Activated T-helper 1 cell treated with anti-CD3 and anti-CD28 coated beads, Interleukin-12 subunit alpha, Interleukin-12 subunit beta, Interleukin-2, Interleukin-4 antibody, amounts not matched to agents 30 ng/mL and 10 ng/mL and 1 ng/mL, durations not matched to agents 14 hours and 24 hours and 36 hours (primary cell): ENCODE measurements at regions not wholly inside any gene's neighbourhood (a gene's known extent, or its start where the extent isn't known, plus 50 kb on each side); places are given as distances from the start of the nearest gene placed in this dataset.
"Not testable (repeated sequence)": the region's sequence is repeated elsewhere in the genome, so short reads cannot be mapped to it uniquely, and the experiment has no call there.

ENCODE experiments used
- DNase-seq: peaks from one replicate; pipeline ENCODE4 v3.0.0; 2021; ENCODE audit warnings: low spot score
- H3K27ac Mint-ChIP-seq: one replicate; pipeline ENCODE4 v1.8.0; 2021; ENCODE audit warnings: mild to moderate bottlenecking, mixed read lengths
- H3K27me3 Mint-ChIP-seq: one replicate; pipeline ENCODE4 v1.8.0; 2022; ENCODE audit warnings: mild to moderate bottlenecking, moderate library complexity, mixed read lengths; ENCODE audit not compliant: insufficient read depth
- H3K36me3 Mint-ChIP-seq: one replicate; pipeline ENCODE4 v1.8.0; 2021; ENCODE audit warnings: low read depth, mixed read lengths
- H3K4me1 Mint-ChIP-seq: one replicate; pipeline ENCODE4 v1.8.0; 2021; ENCODE audit warnings: low read depth, mixed read lengths
- H3K4me3 Mint-ChIP-seq: one replicate; pipeline ENCODE4 v1.8.0; 2021; ENCODE audit warnings: mild to moderate bottlenecking, moderate library complexity, mixed read lengths
- H3K9me3 Mint-ChIP-seq: one replicate; pipeline ENCODE4 v1.8.0; 2021; ENCODE audit warnings: mixed read lengths
- intact Hi-C: fragments of 100-400 bp; cut with micrococcal nuclease; formaldehyde crosslinking; loops from one replicate; pipeline ENCODE4 v1.15.1; 2024

DNA sequence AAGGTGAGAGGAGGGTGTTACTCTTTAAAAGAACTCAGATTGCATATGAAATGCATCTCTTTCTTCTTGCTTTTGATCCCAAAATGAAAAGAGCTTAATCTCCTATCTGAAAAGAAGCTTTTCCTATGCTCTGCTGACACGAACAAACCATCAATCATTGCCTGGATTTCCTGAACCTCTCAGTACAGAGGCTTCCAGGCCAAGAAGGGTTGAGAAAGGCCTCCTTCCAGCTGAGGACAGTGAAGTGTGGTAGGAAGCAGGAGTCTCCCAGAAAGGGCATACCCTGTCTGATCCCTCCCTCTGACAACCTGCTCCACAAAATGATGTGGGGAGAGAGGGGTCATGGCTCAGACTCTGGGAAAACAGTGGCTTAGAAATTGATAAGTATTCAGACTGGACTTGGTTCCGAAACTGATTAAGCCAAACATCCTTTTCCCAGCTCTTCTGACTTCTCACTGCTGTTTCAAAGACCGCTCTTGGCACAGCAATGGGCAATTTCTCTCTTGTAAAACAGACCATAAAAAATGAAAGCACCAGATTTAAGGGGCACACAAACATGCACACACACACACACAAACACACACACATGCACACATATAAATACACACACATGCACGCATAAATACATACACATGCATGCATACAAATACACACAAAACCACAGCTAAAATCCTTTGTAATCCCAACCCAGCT is 310.3 kb downstream of the SIPA1L2 start:
- intact Hi-C loops: no loop called here
- no peak for DNase-seq
- no peak overlapping the region for H3K27ac Mint-ChIP-seq
- H3K36me3 Mint-ChIP-seq: no peaks in the 10 kb centered on the region
- H3K27me3 Mint-ChIP-seq: peaks cover 3% of the 10 kb centered on the region
- no peaks in the 10 kb centered on the region for H3K9me3 Mint-ChIP-seq
- no peak overlapping the region for H3K4me3 Mint-ChIP-seq
- no peaks in the 10 kb centered on the region for H3K4me1 Mint-ChIP-seq

DNA sequence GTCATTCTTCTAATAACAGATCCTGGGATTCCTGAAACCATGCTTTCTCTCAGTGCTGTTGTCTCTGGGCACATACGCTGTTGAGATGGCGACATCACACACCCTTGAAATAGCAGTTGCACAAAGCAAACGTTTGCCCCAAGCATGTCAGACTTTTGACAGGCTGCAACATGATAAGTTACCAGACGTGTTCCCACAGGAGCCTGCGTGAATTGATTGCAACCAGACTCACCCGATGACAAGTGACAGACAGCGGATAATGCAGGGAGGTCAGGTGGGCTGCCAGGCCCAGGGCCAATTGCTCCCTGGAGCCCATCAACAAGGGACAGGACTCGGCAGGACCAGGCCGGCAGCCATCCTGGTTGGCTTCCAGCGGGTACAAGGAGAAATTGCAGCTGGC is 310.9 kb downstream of the SIPA1L2 start:
- intact Hi-C loops: no loop called here
- peaks cover 2% of the 10 kb centered on the region for H3K27me3 Mint-ChIP-seq
- H3K4me3 Mint-ChIP-seq: no peak overlapping the region
- H3K36me3 Mint-ChIP-seq: no peaks in the 10 kb centered on the region
- DNase-seq: no peak
- H3K9me3 Mint-ChIP-seq: no peaks in the 10 kb centered on the region
- H3K27ac Mint-ChIP-seq: no peak overlapping the region
- no peaks in the 10 kb centered on the region for H3K4me1 Mint-ChIP-seq

GRCh38 chr1:232318143-232318542 is 311.8 kb downstream of the SIPA1L2 start:
- H3K4me1 Mint-ChIP-seq: no peaks in the 10 kb centered on the region
- H3K9me3 Mint-ChIP-seq: peaks cover 7% of the 10 kb centered on the region
- intact Hi-C loops: no loop called here
- no peak overlapping the region for H3K27ac Mint-ChIP-seq
- peaks cover 2% of the 10 kb centered on the region for H3K27me3 Mint-ChIP-seq
- H3K36me3 Mint-ChIP-seq: no peaks in the 10 kb centered on the region
- H3K4me3 Mint-ChIP-seq: no peak overlapping the region
- no peak for DNase-seq

GRCh38 chr1:232317350-232317749 is 312.6 kb downstream of the SIPA1L2 start:
- Mint-ChIP-seq H3K27me3 (peaks cover 2% of the 10 kb centered on the region), H3K4me3 (no peak overlapping the region), H3K36me3 (no peaks in the 10 kb centered on the region), H3K9me3 (peaks cover 9% of the 10 kb centered on the region), H3K27ac (no peak overlapping the region), H3K4me1 (no peaks in the 10 kb centered on the region)
- intact Hi-C loops: no loop called here
- DNase-seq: no peak

GRCh38 chr1:232316864-232317263 is 313.1 kb downstream of the SIPA1L2 start:
- Mint-ChIP-seq H3K9me3 (peaks cover 9% of the 10 kb centered on the region), H3K27ac (no peak overlapping the region), H3K36me3 (no peaks in the 10 kb centered on the region), H3K4me3 (no peak overlapping the region), H3K4me1 (no peaks in the 10 kb centered on the region), H3K27me3 (peaks cover 3% of the 10 kb centered on the region)
- DNase-seq: no peak
- intact Hi-C loops: no loop called here

DNA sequence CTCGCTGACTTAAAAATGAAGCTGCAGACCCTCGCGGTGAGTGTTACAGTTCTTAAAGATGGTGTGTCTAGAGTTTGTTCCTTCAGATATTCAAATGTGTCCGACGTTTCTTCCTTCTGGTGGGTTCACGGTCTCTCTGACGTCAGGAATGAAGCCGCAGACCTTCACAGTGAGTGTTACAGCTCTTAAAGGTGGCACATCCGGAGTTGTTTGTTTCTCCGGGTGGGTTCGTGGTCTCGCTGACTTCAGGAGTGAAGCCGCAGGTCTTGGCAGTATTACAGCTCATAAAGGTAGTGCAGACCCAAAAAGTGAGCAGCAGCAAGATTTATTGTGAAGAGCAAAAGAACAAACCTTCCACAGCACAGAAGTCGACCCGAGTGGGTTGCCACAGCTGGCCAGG is 316.1 kb downstream of the SIPA1L2 start:
- H3K27ac Mint-ChIP-seq, H3K27me3 Mint-ChIP-seq, H3K4me1 Mint-ChIP-seq, H3K4me3 Mint-ChIP-seq, DNase-seq, H3K36me3 Mint-ChIP-seq, H3K9me3 Mint-ChIP-seq, intact Hi-C loops: not testable (repeated sequence)

GRCh38 chr1:232310541-232310940 is 319.4 kb downstream of the SIPA1L2 start:
- Mint-ChIP-seq H3K27ac (no peak overlapping the region), H3K36me3 (no peaks in the 10 kb centered on the region), H3K4me3 (no peak overlapping the region), H3K9me3 (peaks cover 9% of the 10 kb centered on the region), H3K27me3 (peaks cover 8% of the 10 kb centered on the region), H3K4me1 (no peaks in the 10 kb centered on the region)
- intact Hi-C loops: no loop called here
- no peak for DNase-seq

DNA sequence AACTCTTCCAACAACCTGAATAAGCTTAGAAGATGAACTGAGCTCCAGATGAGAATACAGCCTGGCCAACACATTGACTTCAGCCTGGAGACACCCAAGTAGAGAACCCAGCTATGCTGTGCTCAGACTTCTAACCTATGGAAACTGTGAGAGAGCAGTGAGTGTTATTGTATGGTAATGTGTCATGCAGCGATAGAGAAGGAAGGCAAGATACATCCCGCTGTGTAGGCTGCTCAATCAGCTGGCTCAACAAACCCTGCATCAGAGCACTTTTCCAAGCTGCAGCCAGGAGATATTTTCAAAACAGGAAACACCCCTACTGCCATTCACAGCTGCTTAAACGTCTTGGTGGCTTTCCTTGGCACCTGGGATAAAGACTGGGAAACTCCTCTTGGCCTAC is 321.3 kb downstream of the SIPA1L2 start:
- H3K27me3 Mint-ChIP-seq: peaks cover 8% of the 10 kb centered on the region
- H3K4me1 Mint-ChIP-seq: no peaks in the 10 kb centered on the region
- intact Hi-C loops: no loop called here

GRCh38 chr1:232307296-232308017 is 322.5 kb downstream of the SIPA1L2 start:
- Mint-ChIP-seq H3K9me3 (no peaks in the 10 kb centered on the region), H3K4me3 (no peak overlapping the region), H3K36me3 (no peaks in the 10 kb centered on the region), H3K4me1 (no peaks in the 10 kb centered on the region), H3K27ac (no peak overlapping the region), H3K27me3 (peaks cover 13% of the 10 kb centered on the region)
- no peak for DNase-seq
- intact Hi-C loops: no loop called here

More for the DNA sequence above, 321.3 kb downstream of the SIPA1L2 start:
- H3K4me3 Mint-ChIP-seq: no peak overlapping the region
- H3K36me3 Mint-ChIP-seq: no peaks in the 10 kb centered on the region
- peaks cover 5% of the 10 kb centered on the region for H3K9me3 Mint-ChIP-seq
- no peak overlapping the region for H3K27ac Mint-ChIP-seq
- no peak for DNase-seq

- Mint-ChIP-seq H3K27me3 (peaks cover 8% of the 10 kb centered on the region), H3K4me1 (no peaks in the 10 kb centered on the region), H3K27ac (no peak overlapping the region), H3K4me3 (no peak overlapping the region), H3K36me3 (no peaks in the 10 kb centered on the region), H3K9me3 (no peaks in the 10 kb centered on the region)
- no peak for DNase-seq
- intact Hi-C loops: no loop called here
These were observed 323.5 kb downstream of the SIPA1L2 start for GRCh38 chr1:232306269-232306961.

DNA sequence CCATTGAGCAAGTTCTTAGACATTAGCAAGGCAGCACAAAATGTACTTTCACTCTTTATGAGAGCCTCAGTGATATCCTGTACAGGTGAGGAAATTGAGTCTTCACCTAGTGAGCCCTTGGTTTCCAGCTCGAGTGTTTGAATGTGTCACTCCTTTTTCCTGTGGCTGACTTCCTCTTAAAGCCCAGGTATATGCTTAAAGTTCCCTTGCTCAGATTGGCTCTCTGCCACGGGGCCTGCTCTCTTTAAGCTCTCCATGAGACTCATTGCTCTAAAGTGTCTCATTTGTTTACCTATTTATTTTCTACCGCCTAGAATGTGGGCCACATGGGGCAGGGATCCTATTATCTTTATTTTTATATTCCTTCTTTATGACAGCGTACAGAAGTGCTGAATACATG is 324.9 kb downstream of the SIPA1L2 start:
- no peaks in the 10 kb centered on the region for H3K36me3 Mint-ChIP-seq
- H3K27ac Mint-ChIP-seq: no peak overlapping the region
- peaks cover 8% of the 10 kb centered on the region for H3K27me3 Mint-ChIP-seq
- H3K4me1 Mint-ChIP-seq: no peaks in the 10 kb centered on the region
- H3K4me3 Mint-ChIP-seq: no peak overlapping the region
- no peak for DNase-seq
- intact Hi-C loops: no loop called here
- H3K9me3 Mint-ChIP-seq: no peaks in the 10 kb centered on the region

GRCh38 chr1:232303222-232303620 is 326.7 kb downstream of the SIPA1L2 start:
- DNase-seq: no peak
- H3K9me3 Mint-ChIP-seq: no peaks in the 10 kb centered on the region
- H3K27me3 Mint-ChIP-seq: peaks cover 9% of the 10 kb centered on the region
- intact Hi-C loops: no loop called here
- no peak overlapping the region for H3K4me3 Mint-ChIP-seq
- H3K27ac Mint-ChIP-seq: no peak overlapping the region
- H3K4me1 Mint-ChIP-seq: no peaks in the 10 kb centered on the region
- H3K36me3 Mint-ChIP-seq: no peaks in the 10 kb centered on the region
